ENCODE measurements at regions not wholly inside any gene's neighbourhood (a gene's known extent, or its start where the extent isn't known, plus 50 kb on each side); places are given as distances from the start of the nearest gene placed in this dataset.

DNA sequence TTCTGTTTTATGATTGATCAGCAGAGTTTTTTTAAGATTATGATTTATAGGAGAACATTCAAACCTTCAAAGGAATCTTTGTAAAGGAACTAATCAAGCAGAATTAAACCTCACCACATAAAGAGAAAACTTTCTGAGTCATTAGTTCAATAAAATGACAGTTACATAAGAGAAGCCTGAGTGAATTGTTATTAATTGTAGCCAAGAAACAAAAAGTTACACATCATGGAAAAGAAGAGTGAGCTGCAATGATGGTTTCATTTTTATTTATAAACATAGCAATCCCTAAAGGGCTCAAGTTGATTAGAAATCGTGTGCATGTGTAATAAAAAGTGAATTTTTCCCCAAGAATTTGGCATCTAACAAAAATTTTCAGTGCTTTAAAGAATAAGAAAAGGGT lies 731.4 kb downstream of the LTN1 start:
- DNase-seq = no peak

DNA sequence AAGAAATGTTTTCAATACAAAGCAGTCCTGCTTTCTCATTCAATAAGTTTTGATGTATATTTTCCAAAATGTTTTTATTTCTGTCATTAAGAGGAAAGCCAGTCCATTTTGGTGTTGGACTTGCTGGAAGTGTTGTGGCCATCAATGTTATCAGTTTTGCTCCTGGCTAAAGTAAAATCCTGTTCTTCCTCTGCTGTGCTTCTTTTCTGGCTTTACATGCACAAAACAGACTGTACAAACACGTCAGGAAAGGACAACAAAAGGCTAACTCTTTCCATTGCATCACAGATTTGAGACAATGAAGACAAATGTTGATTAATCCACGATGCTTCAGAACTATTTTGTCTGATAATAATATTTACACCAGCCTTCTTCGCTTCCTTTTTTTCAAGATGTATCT lies 735.4 kb downstream of the LTN1 start:
- DNase-seq = no peak

DNA sequence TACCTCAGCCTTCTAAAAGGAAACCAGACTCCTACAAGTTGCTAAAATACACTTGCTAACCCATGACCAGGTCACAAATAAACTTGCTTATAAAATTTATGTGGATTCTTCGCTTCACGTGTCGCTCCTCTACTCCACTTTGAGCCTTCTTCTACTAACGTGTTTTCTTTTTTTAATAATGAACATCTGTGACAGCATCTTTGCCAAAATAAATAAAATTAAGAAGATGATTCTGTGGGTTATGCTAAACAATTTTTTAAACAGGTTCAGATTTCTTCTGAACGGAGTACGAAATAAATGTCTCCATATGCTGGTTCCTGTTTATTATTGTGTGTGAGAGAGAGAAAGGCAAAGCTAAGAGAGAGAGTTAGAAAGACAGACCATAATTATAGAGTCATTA lies 735.8 kb downstream of the LTN1 start:
- no peak for DNase-seq

DNA sequence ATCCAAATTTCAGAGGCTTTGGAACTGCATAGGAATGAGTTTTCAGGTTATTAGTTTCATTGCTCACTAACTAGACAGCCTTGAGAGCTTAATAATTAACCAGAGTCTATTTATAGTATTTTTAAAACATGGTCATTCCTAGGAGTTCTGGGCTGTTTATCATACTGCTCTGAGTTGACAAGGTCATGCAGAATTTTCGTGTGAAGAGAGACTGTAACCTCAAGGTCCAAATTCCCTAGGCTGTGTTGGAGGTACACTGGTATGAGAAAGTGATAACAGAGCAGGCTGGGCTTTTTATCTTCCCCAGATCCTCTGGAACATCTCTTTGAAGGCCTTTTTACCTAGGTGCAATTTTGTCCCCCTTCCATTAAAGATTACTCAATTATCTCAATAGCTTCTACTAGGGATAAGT lies 736.3 kb downstream of the LTN1 start:
- no peak for DNase-seq

DNA sequence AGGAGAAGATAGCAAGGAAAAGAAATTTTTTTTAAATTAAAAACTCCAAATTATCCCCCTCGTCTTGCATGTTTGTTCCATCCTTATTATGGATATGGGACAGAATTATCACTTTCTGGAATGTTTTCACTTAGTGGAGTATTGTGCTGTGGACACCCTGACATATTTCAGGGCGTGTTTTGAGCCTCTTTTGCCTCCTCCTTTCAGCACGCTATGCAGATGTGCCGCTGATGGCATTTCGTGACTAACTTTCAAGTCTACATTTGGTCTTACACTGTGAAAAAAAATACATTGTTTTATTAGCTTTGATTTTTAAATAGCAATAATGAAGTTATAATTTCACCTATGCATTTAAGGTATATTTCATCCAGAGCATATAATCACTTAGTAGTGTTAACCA lies 738.7 kb downstream of the LTN1 start:
- DNase-seq = no peak

DNA sequence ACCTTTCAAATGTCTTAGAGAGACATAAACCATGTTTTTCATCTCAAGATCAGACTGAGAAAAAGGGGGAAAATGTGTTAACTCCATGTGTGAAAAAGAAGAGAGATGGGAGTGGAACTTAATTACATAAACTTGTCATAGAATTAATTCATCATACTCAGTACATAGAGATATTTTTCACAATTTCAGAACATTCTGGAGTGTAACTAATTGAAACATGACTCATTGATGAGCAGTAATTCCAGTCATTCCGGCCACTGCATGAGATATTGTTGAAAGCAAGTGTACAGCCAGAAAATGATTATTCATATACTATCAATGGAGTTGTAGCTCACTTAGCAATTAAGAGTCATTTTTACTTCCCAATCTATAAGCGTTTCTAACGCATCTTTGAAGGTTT lies 739.3 kb downstream of the LTN1 start:
- no peak for DNase-seq

DNA sequence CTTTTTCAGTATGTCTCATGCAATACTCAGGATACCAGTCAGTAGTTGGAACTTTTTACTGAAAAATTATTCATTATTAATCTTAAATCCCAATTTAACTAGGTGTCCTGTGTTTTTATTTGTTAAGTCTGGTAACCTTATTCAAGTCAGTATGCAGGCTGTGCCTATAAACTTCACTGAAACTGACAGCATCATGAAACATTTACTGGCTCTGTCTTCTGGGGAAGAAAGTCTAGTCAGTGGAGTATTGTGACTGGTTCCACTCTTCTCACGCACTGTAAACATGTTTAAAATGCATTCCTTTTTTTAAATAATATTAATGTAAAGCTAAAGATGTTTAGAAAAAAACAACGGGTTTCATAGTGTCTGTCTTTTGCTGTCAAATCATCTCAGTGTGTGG lies 739.7 kb downstream of the LTN1 start:
- no peak for DNase-seq

DNA sequence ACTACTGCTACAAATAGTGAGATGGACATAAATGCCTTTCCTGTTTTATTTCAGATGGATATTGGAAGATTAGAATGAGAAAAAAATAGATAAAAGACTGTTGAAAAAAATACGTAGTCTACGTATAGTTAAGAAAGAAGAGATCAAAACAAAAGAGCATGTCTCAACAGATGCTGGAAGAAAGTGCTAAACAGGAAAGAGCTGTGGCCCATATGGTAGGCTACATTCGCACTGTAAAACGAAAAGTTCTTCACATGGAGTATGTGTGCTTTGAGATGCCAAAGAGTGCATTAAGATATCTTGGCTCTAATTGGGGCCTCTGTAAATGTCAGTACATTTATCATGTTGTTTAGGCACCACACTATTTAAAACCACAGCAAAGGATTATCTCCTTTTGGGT lies 741.7 kb downstream of the LTN1 start:
- no peak for DNase-seq

DNA sequence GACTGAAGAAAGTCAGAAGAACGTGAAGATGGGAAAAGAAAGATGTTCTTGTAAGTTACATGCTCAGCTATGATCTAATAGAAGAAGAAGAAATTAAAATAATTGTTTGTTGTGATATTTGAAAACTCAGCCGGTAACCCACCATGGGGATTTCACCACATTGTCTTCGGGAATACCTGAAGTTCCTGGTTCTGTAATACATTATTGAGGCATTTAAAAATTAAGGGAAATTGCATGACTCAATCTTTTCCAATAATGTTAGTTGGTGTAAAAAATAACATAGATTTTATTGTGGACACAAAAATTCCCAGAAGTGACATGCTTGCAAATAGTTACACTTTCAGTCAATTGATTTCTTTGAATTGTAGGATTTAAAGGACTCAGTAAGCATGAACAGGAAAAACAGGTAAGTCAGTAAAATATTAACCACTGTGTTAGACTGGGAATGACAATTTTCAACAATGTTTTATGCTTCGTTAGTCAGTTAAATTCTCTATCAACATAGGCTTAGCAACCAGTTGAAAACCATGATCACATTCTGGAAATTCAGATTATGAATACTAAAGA lies 745.1 kb downstream of the LTN1 start:
- no peak for DNase-seq

DNA sequence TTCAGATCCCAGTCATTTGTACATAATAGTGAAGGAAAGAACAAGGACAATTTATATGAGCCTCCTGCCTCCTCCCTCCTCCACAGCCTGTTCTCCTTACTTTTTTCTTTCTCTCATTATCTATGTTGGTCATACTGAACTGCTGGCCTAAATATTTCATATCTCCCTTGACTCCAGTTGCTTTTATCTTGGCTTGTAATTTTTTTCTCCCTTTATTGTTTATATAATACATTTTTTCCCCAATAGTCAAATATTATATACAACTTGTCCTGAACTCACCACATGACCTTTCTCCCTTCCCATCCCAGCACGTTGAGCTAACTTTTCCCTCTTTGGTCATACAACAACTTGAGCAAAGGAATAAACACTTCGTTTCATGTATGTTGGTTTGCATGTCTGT lies 752.1 kb downstream of the LTN1 start:
- DNase-seq = no peak

DNA sequence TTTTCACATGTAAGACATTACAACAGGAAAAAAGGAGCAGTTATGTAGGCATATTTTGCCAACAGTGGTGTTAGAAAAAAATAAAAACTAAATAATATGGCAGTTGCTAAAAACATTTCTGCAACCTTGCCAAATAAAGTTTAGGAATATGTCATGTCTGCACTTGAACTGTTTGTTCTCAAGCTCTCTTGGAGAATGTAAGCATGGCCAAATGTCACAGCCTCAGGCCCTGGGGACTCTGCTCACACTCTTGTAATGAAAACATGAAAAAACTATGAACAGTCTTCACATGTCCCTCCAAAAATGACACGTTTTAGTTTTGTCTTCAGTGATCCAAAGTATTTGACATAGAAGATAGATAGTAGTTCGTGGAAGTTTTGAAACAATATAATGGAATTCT lies 753.3 kb downstream of the LTN1 start:
- no peak for DNase-seq

DNA sequence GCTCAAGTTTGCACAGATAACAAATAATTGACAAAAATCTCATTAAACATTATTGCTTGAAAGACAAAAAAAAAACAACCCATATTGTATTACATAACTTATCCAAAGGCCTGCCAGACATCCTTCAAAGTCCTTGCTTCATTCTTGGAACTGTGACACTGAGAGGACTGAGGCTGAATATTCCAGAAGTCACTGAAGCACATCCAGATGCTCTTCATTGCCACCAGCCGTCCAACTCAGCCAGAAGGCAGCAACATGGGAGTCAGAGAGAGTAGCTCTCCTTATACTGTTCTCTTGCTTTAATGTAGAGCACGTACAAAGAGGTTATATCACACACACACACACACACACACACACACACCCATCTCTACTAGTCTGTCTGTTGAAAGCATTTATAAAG lies 755.0 kb downstream of the LTN1 start:
- DNase-seq = no peak

DNA sequence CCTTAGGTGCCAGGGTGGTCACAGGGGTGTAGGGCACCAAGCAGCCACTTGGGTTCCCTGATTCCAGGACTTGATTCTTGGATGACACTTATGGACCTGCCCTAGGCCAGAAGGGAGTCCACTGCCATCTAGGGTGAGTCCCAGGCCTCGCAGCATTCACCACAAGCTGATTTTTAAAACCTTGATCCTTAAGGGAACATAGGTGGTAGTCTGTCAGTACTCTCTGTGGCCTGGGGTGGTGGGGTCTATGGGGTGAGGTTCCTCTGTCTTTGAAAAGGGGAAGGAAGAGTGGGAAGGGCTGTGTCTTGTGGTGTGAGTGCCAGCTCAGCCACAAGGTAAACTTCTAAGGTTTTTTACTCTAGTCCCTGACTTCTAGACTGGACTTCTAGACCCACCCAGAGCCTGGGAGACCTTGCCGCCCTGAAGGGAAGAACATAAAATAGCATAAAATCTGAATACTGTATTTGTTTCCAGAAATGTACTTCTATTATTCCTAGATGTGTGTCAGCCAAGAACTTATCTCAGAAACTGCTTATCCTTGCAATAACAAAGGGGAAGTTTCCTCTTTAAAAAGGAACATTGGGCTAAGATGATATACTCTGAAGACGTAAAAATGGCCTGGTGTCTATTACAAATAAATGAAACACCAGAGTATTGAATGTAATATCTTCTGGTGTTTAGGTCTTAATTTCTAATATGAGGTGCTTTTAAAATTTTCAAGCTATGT lies 757.3 kb downstream of the LTN1 start:
- DNase-seq = no peak

DNA sequence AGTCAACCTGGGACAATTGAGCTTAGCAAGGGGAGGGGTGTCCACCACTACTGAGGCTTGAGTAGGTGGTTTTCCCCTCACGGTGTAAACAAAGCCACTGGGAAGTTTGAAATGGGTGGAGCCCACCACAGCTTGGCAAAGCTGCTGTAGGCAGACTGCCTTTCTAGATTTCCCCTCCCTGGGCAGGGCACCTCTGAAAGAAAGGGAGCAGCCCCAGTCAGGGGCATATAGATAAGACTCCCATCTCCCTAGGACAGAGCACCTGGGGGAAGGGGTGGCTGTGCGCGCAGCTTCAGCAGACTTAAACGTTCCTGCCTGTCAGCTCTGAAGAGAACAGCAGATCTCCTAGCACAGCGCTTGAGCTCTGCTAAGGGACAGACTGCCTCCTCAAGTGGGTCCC lies 758.4 kb downstream of the LTN1 start:
- DNase-seq = no peak

DNA sequence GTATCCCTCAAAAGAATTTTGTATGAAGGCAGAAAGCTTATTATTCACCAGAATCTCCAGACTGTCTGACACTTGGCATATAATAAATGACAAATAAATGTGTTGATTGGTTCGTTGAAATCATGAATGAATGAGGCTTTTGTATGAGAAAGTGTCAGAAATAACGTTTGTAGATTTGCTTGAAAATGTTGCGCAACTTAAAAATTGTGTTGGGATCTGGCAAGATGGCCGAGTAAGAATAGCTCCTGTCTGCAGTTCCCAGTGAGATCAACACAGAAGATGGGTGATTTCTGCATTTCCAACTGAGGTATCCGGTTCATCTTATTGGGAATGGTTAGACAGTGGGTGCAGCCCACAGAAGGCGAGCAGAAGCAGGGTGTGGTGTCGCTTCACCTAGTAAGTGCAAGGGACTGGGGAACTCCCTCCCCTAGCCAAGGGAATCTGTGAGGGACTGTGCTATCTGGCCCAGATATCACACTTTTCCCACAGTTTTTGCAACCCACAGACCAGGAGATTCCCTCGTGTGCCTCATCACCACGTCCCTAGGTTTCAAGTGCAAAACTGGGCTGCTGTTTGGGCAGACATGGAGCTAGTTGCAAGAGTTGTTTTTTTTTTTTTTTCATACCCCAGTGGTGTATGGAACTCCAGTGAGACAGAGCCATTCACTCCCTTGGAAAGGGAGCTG lies 759.0 kb downstream of the LTN1 start:
- no peak for DNase-seq

DNA sequence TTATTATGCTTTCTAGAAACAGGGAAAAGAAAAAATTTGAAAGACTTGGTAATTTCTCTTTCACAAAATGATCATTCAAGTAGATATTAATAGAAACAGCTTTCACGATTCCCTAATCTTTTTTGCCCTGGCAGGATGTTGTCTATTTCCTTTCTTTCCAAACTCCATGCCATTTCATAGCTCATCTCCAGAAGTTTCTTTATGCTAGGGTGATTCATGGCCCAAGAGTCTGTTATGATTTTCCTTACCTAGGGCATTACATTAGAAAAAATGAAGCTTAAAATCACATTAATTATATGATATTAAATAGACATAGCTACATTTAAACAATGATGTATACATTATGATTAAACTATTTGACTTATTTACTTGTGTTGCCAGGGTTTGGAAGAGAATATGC lies 762.1 kb downstream of the LTN1 start:
- DNase-seq = no peak

DNA sequence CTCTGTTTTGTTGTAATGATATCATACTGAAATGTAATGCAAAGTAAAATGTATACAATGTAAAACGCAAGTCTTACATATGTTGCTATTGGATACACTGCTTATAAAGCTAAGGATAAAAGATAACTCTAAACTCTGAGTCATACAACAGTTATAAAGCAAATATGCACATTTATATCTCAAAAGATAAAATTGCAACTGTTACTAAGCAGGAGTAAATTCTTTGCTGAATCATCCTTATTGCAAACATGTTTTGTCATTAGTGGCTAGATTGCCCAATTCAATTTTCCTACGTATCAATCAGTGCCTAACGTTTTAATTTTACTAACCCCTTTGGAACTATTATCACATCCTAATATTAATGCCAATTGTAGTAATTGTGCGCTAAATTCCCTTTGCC lies 762.9 kb downstream of the LTN1 start:
- no peak for DNase-seq

DNA sequence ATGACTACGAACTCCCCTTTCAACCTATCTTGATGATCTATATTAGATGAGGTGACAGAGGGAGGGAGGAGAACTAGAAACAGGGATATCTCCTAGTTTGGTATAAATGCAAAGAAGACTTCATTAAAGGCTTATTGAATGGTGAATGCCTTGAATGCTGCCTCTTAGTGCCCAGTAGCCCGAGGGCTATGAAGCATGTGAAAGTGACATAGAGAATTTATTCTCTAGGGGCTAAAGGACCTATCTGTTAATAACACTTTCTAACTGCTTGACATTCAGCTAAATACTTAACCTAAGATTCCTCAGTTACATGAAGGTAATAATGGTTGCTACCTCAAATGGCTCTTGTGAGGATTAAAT lies 764.1 kb downstream of the LTN1 start:
- DNase-seq = no peak

DNA sequence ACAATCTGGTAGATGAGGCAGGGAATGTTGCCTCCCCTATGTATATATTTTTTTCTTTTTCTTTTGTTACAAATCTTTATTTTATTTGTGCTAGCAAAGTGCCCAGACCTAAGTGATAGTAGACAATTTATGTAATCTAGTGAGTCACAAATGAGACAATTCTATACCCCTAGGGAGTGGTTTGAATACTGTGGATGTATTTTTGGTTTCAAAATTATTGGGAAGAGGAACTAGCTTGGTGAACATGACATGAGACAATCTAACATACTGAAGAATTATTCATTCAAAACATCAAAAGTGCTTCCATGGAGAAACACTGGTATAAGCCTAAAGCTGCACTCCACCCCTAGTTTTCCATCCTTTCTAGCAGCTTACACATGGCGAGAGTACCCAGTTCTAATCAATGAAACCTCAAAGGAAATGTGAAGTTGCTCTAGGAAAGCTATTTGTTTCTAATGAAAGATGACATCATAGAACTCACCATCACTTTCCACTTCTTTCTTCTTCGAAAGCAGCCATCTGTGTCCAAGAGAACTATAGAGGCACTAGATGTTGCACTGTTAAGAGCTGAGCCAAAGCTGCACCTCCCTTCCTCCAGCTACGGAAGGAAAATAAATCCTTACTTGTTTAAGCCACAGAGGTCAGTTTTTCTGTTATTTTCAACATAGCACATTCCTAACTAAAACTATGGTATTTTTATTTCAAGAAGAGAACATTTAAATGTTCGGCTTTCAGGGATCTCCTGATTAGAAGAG lies 764.6 kb downstream of the LTN1 start:
- DNase-seq = no peak

DNA sequence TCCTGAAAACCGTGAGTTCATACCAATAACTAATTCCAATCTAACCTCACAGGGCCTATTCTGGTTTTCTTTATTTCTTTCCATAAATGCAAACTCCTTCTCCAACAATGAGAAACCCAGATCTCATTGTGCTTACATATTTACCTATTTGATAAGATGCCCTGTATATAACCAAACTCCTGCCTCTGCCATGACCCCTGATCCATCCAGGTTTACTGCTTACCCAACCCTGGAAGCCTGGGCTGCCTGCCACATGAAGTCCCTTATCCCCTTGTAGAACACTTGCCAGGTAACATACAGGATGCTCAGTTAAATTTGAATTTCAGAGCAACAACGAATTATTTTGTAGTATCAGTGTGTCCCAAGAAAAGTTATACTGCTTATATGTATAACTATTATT lies 766.1 kb downstream of the LTN1 start:
- DNase-seq = no peak

DNA sequence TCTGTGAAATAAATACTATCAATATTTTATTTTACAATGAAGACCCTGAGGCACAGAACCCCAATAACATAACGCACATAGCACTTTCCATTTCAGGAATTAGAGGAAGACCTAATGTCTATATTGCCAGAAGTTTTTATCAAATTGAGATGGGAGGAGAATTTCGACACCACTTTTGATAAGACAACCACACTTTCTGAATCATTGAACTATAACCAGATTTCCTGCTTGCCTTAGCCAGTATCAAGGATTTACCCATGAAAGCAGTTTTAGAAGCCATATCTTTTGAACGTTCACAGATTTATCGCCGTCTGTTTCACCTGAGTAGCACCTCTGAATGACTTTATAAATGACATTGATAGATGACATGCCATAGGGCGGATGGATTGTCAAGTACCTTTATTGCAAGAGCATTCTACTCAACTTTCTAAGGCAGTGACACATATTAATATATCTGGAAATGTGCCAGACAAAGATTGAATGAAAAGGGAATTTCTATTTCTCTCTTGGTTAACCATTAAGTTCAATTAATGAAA lies 768.4 kb downstream of the LTN1 start:
- no peak for DNase-seq

DNA sequence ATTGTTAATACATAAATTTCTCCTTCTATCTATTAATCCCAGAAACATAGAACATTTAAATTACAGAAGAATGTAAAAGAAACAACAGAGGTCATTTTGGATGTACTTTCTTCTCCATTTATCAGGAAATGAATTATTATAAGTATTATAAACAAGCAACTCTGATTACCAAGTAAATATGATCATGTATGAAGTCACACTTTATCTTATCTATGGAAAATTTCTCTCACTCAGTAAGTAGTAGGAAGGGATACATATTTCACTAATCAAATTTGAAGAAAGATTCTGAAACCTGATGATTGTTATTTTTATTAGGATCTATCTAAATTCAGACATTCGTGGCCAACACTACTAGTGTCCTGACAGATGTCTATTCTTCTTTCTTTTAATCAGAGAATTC lies 770.7 kb downstream of the LTN1 start:
- DNase-seq = no peak

DNA sequence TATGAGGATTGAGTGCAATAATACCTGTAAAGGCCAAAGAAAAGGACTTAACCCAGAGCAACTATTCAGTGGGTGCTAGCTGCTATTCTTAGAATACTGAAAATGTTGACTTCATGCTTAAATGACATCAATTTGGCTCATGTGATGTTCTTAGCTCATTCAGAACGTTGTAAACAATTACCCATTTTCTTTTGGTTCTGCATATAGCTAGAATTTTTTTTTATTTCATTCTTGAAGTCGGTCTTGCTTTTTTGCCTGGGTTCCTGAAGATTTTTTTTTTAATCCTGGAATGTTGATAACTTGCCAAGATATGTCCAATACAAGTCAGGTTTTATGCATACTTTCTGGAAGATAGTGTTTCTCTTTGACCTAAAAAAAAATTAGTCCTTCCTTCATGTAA lies 772.0 kb downstream of the LTN1 start:
- no peak for DNase-seq
